NCI-H460 (cell line): ENCODE measurements at regions not wholly inside any gene's neighbourhood (a gene's known extent, or its start where the extent isn't known, plus 50 kb on each side); places are given as distances from the start of the nearest gene placed in this dataset.

ENCODE experiments used
- DNase-seq: peaks from one replicate; pipeline ENCODE4 v3.0.0-alpha.2; 2016; ENCODE audit warnings: low read depth; ENCODE audit errors: extremely low read depth

DNA sequence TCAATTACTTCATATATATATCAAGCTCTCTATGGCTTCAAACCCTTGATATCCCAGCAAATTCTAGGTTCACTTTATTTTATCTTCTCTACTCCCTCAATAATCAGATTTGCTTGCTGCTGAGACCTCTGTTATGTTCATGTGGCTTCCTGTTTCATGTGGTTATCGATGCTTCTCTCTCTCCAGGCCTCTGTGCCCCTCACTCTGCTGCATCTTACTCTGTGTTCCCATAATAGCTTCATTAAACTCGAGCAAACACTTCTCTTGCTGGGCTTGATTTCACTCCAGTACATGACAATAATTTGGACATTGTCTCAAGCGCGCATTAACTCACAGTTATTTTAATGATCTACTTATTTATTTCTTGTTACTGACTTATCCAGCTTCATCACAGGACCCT lies 798.8 kb downstream of the CDH9 start:
- DNase-seq = no peak

DNA sequence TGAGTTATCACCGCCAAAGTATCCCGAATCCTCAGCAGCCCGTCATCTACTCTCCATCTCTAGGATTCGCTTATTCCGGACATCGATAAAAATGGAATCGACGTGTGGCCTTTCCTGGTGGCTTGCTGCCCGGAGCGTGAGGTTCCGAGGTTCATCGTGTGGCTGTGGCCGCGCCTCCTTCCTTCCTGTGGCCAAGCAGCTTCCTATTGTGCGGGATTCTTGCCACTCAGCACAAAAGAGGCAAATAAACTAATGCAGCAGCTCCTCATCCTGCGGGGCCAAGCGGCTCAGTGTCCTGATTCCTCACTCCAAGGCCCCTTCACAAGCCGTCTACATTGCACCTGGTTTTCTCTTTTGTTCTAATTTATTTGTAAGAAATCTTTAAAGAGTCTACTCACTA lies 800.9 kb downstream of the CDH9 start:
- DNase-seq = no peak

DNA sequence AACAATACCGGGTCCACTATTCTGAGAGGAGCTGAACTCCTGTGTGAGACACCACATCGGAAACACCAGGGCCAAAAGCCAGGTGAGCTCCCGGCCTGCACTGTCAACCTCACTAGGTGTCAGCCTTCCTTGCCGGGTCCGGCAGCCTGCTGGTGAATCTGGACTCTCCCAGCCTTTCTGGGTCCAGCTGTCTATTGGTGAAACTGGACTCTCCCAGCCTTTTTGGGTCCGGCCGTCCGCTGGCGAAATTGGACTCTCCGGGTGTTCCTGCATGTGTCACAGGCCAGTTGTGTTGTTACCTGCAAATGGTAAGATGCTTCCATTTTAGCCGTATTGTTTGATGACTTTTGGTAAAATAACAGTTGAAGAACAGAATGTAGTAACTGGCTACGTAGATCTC lies 801.5 kb downstream of the CDH9 start:
- no peak for DNase-seq

DNA sequence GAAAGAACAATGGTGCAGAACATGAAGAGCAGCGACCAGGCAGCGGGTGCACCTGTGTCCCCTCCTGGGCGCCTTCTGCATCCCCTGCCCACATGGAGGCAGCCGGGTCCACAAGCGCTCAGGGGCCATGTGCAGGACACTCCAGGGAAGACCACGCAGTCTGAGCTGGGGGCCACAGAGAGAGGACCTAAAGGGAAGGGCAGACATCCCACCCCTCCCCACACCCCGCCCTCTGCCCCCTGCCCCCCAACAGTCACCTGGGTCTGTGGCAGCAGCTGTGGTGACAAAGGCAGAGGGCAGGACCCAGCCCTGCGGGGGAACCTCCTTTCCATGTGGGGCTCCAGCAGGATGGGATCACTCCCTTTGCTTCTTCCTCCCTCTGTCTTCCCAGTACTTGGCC lies 805.7 kb downstream of the CDH9 start:
- DNase-seq = no peak

- no peak for DNase-seq
These were observed 807.1 kb downstream of the CDH9 start for GRCh38 chr5:26231316-26231715.

DNA sequence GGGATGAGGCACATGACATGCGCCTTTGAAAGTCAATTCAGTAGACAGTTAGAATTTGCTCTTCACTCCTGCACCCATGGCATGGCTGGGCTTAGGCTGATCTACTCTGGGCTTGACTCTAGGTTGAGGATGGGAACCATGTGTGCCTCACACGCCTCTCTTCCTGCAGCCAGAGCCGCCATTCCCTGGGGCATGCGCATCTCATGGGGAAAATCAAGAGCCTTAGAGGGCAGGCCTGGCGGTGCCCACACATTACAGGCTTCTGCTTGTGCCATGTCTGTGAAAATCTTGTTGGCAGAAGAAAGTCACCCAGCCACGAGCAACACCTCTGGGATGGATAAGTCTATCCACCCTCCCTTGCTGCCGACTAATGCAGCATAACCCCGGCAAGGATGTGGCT lies 808.5 kb downstream of the CDH9 start:
- DNase-seq = no peak

GRCh38 chr5:26227245-26227644 lies 811.1 kb downstream of the CDH9 start:
- no peak for DNase-seq

DNA sequence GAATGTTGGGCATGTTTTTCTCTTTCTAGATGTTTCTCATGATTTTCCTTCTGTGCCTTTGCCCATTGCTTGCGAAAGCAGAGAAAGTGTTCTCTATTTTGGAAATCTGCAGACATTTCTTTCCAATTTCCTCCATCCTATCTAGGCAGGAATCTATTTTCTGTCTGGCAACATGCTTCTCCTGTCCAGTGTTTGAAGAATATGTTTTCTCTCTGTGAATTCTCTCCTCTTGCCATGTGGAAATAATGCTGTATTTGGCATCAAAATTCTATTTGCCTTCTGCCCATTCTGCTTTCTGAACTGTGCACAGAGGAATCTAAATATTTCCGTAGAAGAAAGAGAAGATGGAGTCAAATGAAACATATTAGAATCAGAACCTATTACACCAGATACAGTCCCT lies 833.3 kb downstream of the CDH9 start:
- no peak for DNase-seq

DNA sequence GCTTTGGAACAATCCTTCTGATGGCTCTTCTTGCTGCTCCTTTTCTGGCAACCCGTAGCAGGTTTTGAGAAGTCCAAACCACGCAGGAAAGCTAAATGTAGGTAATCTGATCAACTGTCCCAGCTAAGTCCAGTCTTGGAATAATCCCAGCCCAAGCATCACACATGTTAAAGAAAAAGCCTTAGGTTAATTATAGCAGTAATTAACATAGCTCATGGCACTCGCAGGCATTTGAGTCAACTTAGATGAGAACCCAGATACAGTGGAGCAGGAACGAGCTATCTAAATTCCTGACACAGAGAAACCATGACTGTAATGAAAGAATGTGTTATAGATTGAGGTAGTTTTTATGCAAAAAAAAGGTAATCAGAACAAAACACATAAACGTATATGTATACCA lies 844.8 kb downstream of the CDH9 start:
- DNase-seq = no peak

- no peak for DNase-seq
These were observed 845.9 kb downstream of the CDH9 start for GRCh38 chr5:26192486-26192885.

DNA sequence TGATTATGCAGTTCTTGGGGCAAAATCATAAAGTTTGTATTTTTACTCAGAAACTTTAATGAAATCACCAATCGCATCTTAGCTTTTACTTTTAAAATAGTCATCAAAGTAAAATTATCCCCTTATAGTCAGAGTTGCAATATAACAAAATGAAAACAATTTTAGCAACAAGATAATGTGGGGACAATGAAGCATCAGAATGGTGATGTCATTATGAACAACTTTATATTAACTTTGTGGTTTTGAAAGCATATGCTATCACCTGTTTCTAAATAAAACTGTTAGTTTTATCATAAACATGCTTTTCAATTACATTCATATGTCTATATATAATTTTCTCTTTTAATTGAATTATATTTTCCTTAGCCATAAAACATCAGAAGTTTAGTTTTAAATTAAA lies 856.8 kb downstream of the CDH9 start:
- no peak for DNase-seq

GRCh38 chr5:26148569-26149107 lies 889.7 kb downstream of the CDH9 start:
- DNase-seq = no peak

- DNase-seq = no peak
These were observed 895.1 kb downstream of the CDH9 start for GRCh38 chr5:26143259-26143658.

DNA sequence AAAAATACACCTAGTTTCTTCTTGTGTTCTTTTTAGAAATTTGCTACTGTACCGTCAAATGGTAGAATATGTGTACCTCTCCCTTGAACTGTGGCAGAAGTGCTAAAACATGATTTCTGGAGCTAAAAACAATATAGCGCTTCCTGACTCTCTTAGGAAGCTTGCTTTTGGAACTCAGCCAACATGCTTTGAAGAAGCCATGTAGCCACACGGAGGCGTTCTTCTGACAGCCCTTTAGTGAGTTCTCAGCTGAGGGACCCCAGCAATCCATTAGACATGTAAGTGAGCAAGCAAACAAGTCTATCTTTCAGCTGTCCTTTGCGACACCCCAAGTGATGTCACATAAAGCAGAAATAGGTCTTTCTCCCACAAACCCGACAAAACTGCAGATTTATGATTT lies 917.0 kb downstream of the CDH9 start:
- DNase-seq = peak; percentile 7

- no peak for DNase-seq
These were observed 934.2 kb downstream of the CDH9 start for GRCh38 chr5:26104175-26104574.

- no peak for DNase-seq
These were observed 978.2 kb downstream of the CDH9 start for GRCh38 chr5:26060212-26060611.

- DNase-seq = no peak
These were observed 983.8 kb downstream of the CDH9 start for GRCh38 chr5:26054594-26054993.

DNA sequence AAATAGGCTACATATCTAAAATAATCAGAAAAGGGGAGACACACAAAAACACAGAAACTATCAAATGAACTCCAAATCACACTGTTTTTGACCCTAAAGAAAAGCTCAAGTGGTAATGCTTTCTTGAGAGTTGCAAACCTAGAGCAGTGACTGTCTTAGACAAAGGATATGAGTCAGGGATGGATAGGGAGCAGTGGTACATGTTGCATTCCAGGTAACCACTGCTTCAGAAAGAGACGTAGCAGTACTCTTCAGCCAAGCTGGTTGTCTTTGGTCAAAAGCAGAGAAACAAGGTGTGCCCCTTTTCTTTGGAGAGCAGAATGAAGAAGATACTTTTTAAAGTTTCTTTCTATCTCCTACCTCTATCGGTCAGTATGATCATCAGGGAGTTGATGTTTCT lies 1003.6 kb downstream of the CDH9 start:
- no peak for DNase-seq

GRCh38 chr5:26031481-26031880 lies 1006.9 kb downstream of the CDH9 start:
- DNase-seq = no peak

DNA sequence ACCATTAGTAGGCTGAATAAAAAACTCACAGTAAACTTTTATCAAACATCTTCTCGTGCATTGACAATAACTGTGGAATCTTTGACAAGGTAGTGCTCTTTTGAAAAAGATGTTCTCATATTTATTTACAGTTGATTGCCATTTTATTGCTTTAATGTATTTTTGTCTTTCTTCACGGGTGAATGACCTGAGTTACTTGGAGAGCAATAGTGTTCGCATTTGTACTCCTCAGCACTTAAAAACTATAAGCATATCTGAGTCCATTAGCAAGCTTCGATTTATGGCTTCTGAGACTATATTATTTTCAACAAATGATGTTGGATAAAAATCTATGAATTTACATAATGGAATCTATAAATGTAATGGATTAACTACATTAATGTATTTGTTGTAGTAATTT lies 1012.3 kb downstream of the CDH9 start:
- no peak for DNase-seq

- DNase-seq = no peak
These were observed 1013.6 kb downstream of the CDH9 start for GRCh38 chr5:26024774-26025173.

GRCh38 chr5:26023361-26023760 lies 1015.0 kb downstream of the CDH9 start:
- DNase-seq = no peak

DNA sequence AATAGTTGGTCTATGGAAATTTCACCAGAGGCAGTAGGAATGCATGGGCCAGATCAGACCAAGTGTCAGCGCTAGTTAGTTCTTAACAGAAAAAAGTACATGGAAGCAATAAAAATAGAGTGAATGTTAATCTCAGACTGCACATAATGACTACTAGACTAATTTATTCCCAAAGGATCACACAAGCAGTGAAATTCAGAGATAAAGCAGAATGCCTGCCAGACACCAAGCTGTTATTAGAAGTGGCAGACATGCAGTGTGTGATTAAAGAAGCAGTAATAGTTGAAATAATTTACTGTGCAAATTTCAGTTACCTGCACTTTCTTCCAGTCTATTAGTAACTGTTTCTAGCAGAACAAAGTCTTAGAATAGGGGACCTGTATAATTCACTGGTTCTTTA lies 1024.2 kb downstream of the CDH9 start:
- no peak for DNase-seq

GRCh38 chr5:26012078-26012477 lies 1026.3 kb downstream of the CDH9 start:
- DNase-seq = no peak
